Pancreas (tissue), 10 donors: ENCODE measurements at regions not wholly inside any gene's neighbourhood (a gene's known extent, or its start where the extent isn't known, plus 50 kb on each side); places are given as distances from the start of the nearest gene placed in this dataset.

Experiments used
- ATAC-seq, 4 donors: fragments of 200-7000 bp; cut with Tn5 transposase; one replicate each; pipeline versions ENCODE4 v1.8.0 to v1.9.1; 2020; ENCODE audit warnings: mild to moderate bottlenecking in 4 of 4, moderate library complexity in 4 of 4
- DNase-seq, 6 donors: peaks; one replicate each; pipeline ENCODE4 v3.0.0-alpha.2; 2020
- FAIRE-seq: peaks from 2 replicates; lab custom pipeline; 2012; peaks lifted over from hg19 to GRCh38; lab: Jason Lieb, UNC
- H3K27ac ChIP-seq, 4 donors: fragments of 200-600 bp; sonication (generic); 1 replicate in 3 of 4; 2 replicates in 1 of 4; pipeline versions ENCODE4 v1.5.0 to v1.8.0; 2020
- H3K27me3 ChIP-seq, 4 donors: fragments of 200-600 bp; one replicate each; pipeline ENCODE4 v1.8.0; 2021
- H3K36me3 ChIP-seq, 3 donors: fragments of 200-600 bp; sonication (generic) in 1 of 3; one replicate each; pipeline versions ENCODE4 v1.5.0 to v1.8.0; 2020 to 2021
- H3K4me1 ChIP-seq, 3 donors: fragments of 200-600 bp; one replicate each; pipeline ENCODE4 v1.8.0; 2021
- H3K4me3 ChIP-seq, 4 donors: fragments of 200-600 bp; sonication (generic) in 2 of 4; one replicate each; pipeline versions ENCODE4 v1.5.0 to v1.8.0; 2020 to 2021
- H3K9me3 ChIP-seq, 4 donors: fragments of 200-600 bp; one replicate each; pipeline ENCODE4 v1.8.0; 2021
- CTCF ChIP-seq, 4 donors: fragments of 200-600 bp; sonication (generic) in 3 of 4; IDR thresholded peaks; one replicate each; pipeline versions ENCODE4 v1.5.0 to v1.8.0; 2021; ENCODE audit warnings: antibody characterized with exemption in 4 of 4
- WGBS, 2 donors: extraction: QIAGEN DNeasy Blood & Tissue Kit; methylation state at CpG; one replicate each; pipeline ENCODE4 v1.1.7; 2013; 5-methylcytosine and 5-hydroxymethylcytosine counted together
- intact Hi-C, 3 donors: fragments of 100-400 bp; cut with DNase I; formaldehyde crosslinking; loops; one replicate each; pipeline versions ENCODE4 v1.11.1 to v1.14.2; 2022
- donor health status: healthy with polysubstance abuse.
- donor health status: DM: no; HTN: no; CAD: no; lungs with moderate emphysema.
- donor health status: DM: no; HTN: no; CAD: no.
- donor health status: control.
- donor health status: control.
- donor health status: Bipolar disorder and iron deficiency.
- donor health status: DM: yes; HTN: yes; CAD: no.
- donor health status: DM: no; HTN: no; CAD: no.
- donor health status: DM: no; HTN: no; CAD: no.
- donor health status: DM: yes; HTN: yes; CAD: no.

DNA sequence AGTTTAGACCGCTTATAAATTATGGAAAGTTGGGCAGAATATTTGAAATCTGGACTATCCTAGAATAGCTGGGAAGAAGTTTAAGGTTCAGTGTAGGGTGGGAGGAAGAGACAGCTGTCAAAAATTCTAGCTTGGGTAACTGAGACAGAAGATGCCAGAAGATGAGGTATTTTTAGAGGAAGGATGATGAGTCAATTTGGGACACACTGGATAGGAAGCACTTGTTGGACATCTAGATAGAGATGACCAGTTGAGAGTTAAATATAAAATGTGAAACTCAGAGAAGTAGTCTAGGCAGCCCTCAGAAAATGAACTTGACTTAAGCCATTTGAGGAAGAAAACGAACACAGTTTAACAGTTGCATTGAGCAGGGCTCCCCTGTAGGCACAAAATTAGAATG is 137.9 kb upstream of the MAP9 start:
- no peaks in the 10 kb centered on the region for H3K4me1 ChIP-seq
- no peaks in the 10 kb centered on the region for H3K36me3 ChIP-seq
- no peak for DNase-seq
- intact Hi-C loops: no loop called here
- H3K27ac ChIP-seq: no peak overlapping the region
- ATAC-seq: no peak
- 65 to 79% methylated on average over 2 of the region's 2 CpGs for WGBS, 2 donors
- FAIRE-seq: no peak
- H3K4me3 ChIP-seq: no peak overlapping the region
- no peaks in the 10 kb centered on the region for H3K9me3 ChIP-seq
- no peaks in the 10 kb centered on the region for H3K27me3 ChIP-seq
- TF ChIP-seq CTCF (IDR thresholded peaks at IDR 0.05): no peak

GRCh38 chr4:155512817-155513216 is 136.1 kb upstream of the MAP9 start:
- TF ChIP-seq CTCF (IDR thresholded peaks at IDR 0.05): no peak
- Histone ChIP-seq H3K4me3 (no peak overlapping the region), H3K27me3 (no peaks in the 10 kb centered on the region), H3K4me1 (no peaks in the 10 kb centered on the region), H3K36me3 (no peaks in the 10 kb centered on the region), H3K9me3 (no peaks in the 10 kb centered on the region), H3K27ac (no peak overlapping the region)
- DNase-seq: no peak
- 63 to 68% methylated on average over 5 of the region's 5 CpGs for WGBS, 2 donors
- FAIRE-seq: no peak
- no peak for ATAC-seq
- intact Hi-C loops: no loop called here

- H3K27me3 ChIP-seq: no peaks in the 10 kb centered on the region
- no peak for ATAC-seq
- H3K36me3 ChIP-seq: no peaks in the 10 kb centered on the region
- intact Hi-C loops: no loop called here
- no peaks in the 10 kb centered on the region for H3K9me3 ChIP-seq
- no peak for TF ChIP-seq CTCF (IDR thresholded peaks at IDR 0.05)
- WGBS, 2 donors: 86 to 92% methylated on average over 1 of the region's 1 CpG
- H3K4me1 ChIP-seq: no peaks in the 10 kb centered on the region
- DNase-seq: no peak
- H3K4me3 ChIP-seq: no peak overlapping the region
- no peak overlapping the region for H3K27ac ChIP-seq
- FAIRE-seq: no peak
Measured at GRCh38 chr4:155512046-155512445, 135.3 kb upstream of the MAP9 start.

GRCh38 chr4:155510771-155511170 is 134.0 kb upstream of the MAP9 start:
- intact Hi-C loops: no loop called here
- TF ChIP-seq CTCF (IDR thresholded peaks at IDR 0.05): no peak

DNA sequence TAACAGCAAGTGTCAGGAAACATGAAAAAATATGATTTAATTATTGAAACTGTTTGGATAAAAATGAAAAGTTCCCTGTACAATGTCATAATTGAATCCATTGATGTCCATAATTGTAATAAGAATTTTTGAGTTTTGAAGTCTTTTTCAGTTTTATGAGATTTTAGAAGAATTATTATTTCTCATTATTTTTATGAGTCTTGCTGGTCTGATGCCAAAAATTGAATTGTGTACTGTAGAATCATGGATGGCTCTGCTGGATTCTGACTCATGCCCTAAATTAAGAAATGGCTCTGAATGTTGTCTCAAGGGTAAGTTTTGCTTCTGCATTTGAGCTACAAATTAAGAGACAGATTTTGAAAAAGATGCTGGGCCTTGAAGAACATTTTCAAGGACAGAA is 132.8 kb upstream of the MAP9 start:
- peak in 1 of 4 donors; percentile 45 for ATAC-seq
- H3K9me3 ChIP-seq: no peaks in the 10 kb centered on the region

More at GRCh38 chr4:155510771-155511170, 134.0 kb upstream of the MAP9 start:
- no peaks in the 10 kb centered on the region for H3K36me3 ChIP-seq
- no peaks in the 10 kb centered on the region for H3K4me1 ChIP-seq
- no peaks in the 10 kb centered on the region for H3K9me3 ChIP-seq
- DNase-seq: no peak
- WGBS, 2 donors: 33 to 77% methylated on average over 2 of the region's 2 CpGs
- ATAC-seq: no peak
- H3K27ac ChIP-seq: no peak overlapping the region
- FAIRE-seq: no peak
- H3K4me3 ChIP-seq: no peak overlapping the region
- H3K27me3 ChIP-seq: no peaks in the 10 kb centered on the region

More for the DNA sequence above, 132.8 kb upstream of the MAP9 start:
- no peak overlapping the region for H3K4me3 ChIP-seq
- DNase-seq (no peak), FAIRE-seq (peak; percentile 41)
- TF ChIP-seq CTCF (IDR thresholded peaks at IDR 0.05): no peak
- no peak overlapping the region for H3K27ac ChIP-seq
- intact Hi-C loops: no loop called here
- H3K4me1 ChIP-seq: no peaks in the 10 kb centered on the region
- no peaks in the 10 kb centered on the region for H3K27me3 ChIP-seq
- no peaks in the 10 kb centered on the region for H3K36me3 ChIP-seq
